Gastrocnemius medialis (tissue), 4 donors: ENCODE measurements at regions not wholly inside any gene's neighbourhood (a gene's known extent, or its start where the extent isn't known, plus 50 kb on each side); places are given as distances from the start of the nearest gene placed in this dataset.
"Not testable (repeated sequence)": the region's sequence is repeated elsewhere in the genome, so short reads cannot be mapped to it uniquely, and the experiment has no call there.

Source experiments
- ATAC-seq, 2 donors: fragments of 150-250 bp; one replicate each; pipeline ENCODE4 v1.9.1; 2016
- DNase-seq, 2 donors: peaks; one replicate each; pipeline ENCODE4 v3.0.0-alpha.2; 2019
- H3K27ac ChIP-seq, 4 donors: fragments of 200-600 bp; sonication (generic); 1 replicate in 1 of 4; 2 replicates in 3 of 4; pipeline ENCODE4 v1.5.1; 2016 to 2018; ENCODE audit warnings: mild to moderate bottlenecking in 2 of 4, moderate library complexity in 1 of 4
- H3K27me3 ChIP-seq, 3 donors: fragments of 200-600 bp; sonication (generic) in 2 of 3; 1 replicate in 1 of 3; 2 replicates in 2 of 3; pipeline versions ENCODE4 v1.5.1 to v1.6.0; 2016 to 2019; ENCODE audit warnings: mild to moderate bottlenecking in 1 of 3, moderate library complexity in 1 of 3
- H3K36me3 ChIP-seq, 2 donors: fragments of 200-600 bp; sonication (generic) in 1 of 2; one replicate each; pipeline ENCODE4 v1.5.1; 2017 to 2018
- H3K4me1 ChIP-seq, 2 donors: fragments of 200-600 bp; sonication (generic) in 1 of 2; one replicate each; pipeline ENCODE4 v1.5.1; 2016 to 2017; ENCODE audit warnings: mild to moderate bottlenecking in 2 of 2
- H3K4me3 ChIP-seq, 4 donors: fragments of 200-600 bp; sonication (generic) in 3 of 4; 1 replicate in 1 of 4; 2 replicates in 3 of 4; pipeline ENCODE4 v1.5.1; 2016 to 2019; ENCODE audit warnings: mild to moderate bottlenecking in 2 of 4
- H3K9me3 ChIP-seq, 3 donors: fragments of 200-600 bp; sonication (generic) in 2 of 3; 1 replicate in 1 of 3; 2 replicates in 2 of 3; pipeline ENCODE4 v1.5.1; 2016 to 2019
- CTCF ChIP-seq, 5 experiments: fragments of 450-650 bp in 3 of 5; fragments of 200-600 bp in 2 of 5; sonication (generic) in 2 of 5; IDR thresholded peaks in 4 of 5; conservative IDR thresholded peaks in 1 of 5; 1 replicate in 4 of 5; 2 replicates in 1 of 5; pipeline ENCODE4 v1.5.1; 2016 to 2019; ENCODE audit warnings: antibody characterized with exemption in 5 of 5, mild to moderate bottlenecking in 3 of 5, moderate library complexity in 3 of 5
- POLR2A ChIP-seq, 2 donors: fragments of 450-650 bp; IDR thresholded peaks; one replicate each; pipeline ENCODE4 v1.6.1; 2017; ENCODE audit warnings: antibody characterized with exemption in 2 of 2, mild to moderate bottlenecking in 2 of 2, moderate library complexity in 2 of 2
- in situ Hi-C, 4 donors: fragments of 200-750 bp; cut with MboI; loops; one replicate each; pipeline versions ENCODE4 v1.15.0 to v1.8.0; 2017; ENCODE audit warnings: low sequenced_read_pairs in 4 of 4
- intact Hi-C: fragments of 100-400 bp; cut with DNase I; formaldehyde crosslinking; loops from one replicate; pipeline ENCODE4 v1.15.1; 2023; ENCODE audit warnings: low total_unique reads

- intact Hi-C loops, result no loop called here
- ATAC-seq (no peak), DNase-seq (no peak)
- Histone ChIP-seq H3K36me3 (no peaks in the 10 kb centered on the region), H3K27ac (no peak overlapping the region), H3K4me3 (no peak overlapping the region), H3K27me3 (no peaks in the 10 kb centered on the region), H3K4me1 (no peaks in the 10 kb centered on the region), H3K9me3 (no peaks in the 10 kb centered on the region)
- in situ Hi-C loops, result no loop called here
- TF ChIP-seq POLR2A (IDR thresholded peaks at IDR 0.05) (no peak), CTCF (IDR thresholded peaks at IDR 0.05 in 4 of 5, conservative IDR thresholded peaks at IDR 0.05 in 1 of 5) (no peak)
Observed at GRCh38 chr14:101301011-101301410, 260.3 kb upstream of the DIO3 start.

- in situ Hi-C loops, H3K27me3 ChIP-seq, H3K4me3 ChIP-seq, ATAC-seq, H3K9me3 ChIP-seq, intact Hi-C loops, H3K27ac ChIP-seq, H3K4me1 ChIP-seq, DNase-seq, H3K36me3 ChIP-seq: not testable (repeated sequence)
Observed at GRCh38 chr14:101307162-101307561, 254.1 kb upstream of the DIO3 start.

GRCh38 chr14:101311186-101311585 lies 250.1 kb upstream of the DIO3 start:
- H3K9me3 ChIP-seq, DNase-seq, intact Hi-C loops, ATAC-seq, H3K4me1 ChIP-seq, H3K36me3 ChIP-seq, H3K27me3 ChIP-seq, in situ Hi-C loops, H3K27ac ChIP-seq, H3K4me3 ChIP-seq: not testable (repeated sequence)

GRCh38 chr14:101313268-101313667 lies 248.0 kb upstream of the DIO3 start:
- in situ Hi-C loops, result no loop called here
- Histone ChIP-seq H3K27ac (no peak overlapping the region), H3K36me3 (no peaks in the 10 kb centered on the region), H3K4me1 (no peaks in the 10 kb centered on the region), H3K9me3 (no peaks in the 10 kb centered on the region), H3K4me3 (no peak overlapping the region), H3K27me3 (no peaks in the 10 kb centered on the region)
- intact Hi-C loops, result no loop called here
- no peak for DNase-seq
- no peak for ATAC-seq
- TF ChIP-seq POLR2A (IDR thresholded peaks at IDR 0.05) (no peak), CTCF (IDR thresholded peaks at IDR 0.05 in 4 of 5, conservative IDR thresholded peaks at IDR 0.05 in 1 of 5) (no peak)

- Histone ChIP-seq H3K27ac (no peak overlapping the region), H3K4me3 (no peak overlapping the region), H3K4me1 (no peaks in the 10 kb centered on the region), H3K36me3 (no peaks in the 10 kb centered on the region), H3K27me3 (no peaks in the 10 kb centered on the region), H3K9me3 (no peaks in the 10 kb centered on the region)
- no peak for TF ChIP-seq POLR2A (IDR thresholded peaks at IDR 0.05)
- TF ChIP-seq CTCF (IDR thresholded peaks at IDR 0.05 in 4 of 5, conservative IDR thresholded peaks at IDR 0.05 in 1 of 5), result no peak
- no peak for ATAC-seq
- no peak for DNase-seq
- intact Hi-C loops, result no loop called here
- in situ Hi-C loops, result no loop called here
Observed at GRCh38 chr14:101315802-101316296, 245.4 kb upstream of the DIO3 start.

- no peak for ATAC-seq
- H3K4me1 ChIP-seq, result no peaks in the 10 kb centered on the region
- no peaks in the 10 kb centered on the region for H3K27me3 ChIP-seq
- no peak overlapping the region for H3K4me3 ChIP-seq
- no peaks in the 10 kb centered on the region for H3K9me3 ChIP-seq
- H3K36me3 ChIP-seq, result no peaks in the 10 kb centered on the region
- no peak for DNase-seq
- TF ChIP-seq CTCF (IDR thresholded peaks at IDR 0.05 in 4 of 5, conservative IDR thresholded peaks at IDR 0.05 in 1 of 5), result no peak
- TF ChIP-seq POLR2A (IDR thresholded peaks at IDR 0.05), result no peak
- intact Hi-C loops (no loop called here), in situ Hi-C loops (no loop called here)
- no peak overlapping the region for H3K27ac ChIP-seq
Observed at GRCh38 chr14:101318271-101318670, 243.0 kb upstream of the DIO3 start.
